Peyer's patch (tissue), 4 donors: ENCODE measurements at regions not wholly inside any gene's neighbourhood (a gene's known extent, or its start where the extent isn't known, plus 50 kb on each side); places are given as distances from the start of the nearest gene placed in this dataset.

Experiments used
- POLR2A ChIP-seq, 2 donors: fragments of 450-650 bp; IDR thresholded peaks; one replicate each; pipeline ENCODE4 v1.5.1; 2017; ENCODE audit warnings: antibody characterized with exemption in 2 of 2, mild to moderate bottlenecking in 2 of 2, moderate library complexity in 2 of 2
- TF ChIP-seq, protein P1 (sequence below), 6 experiments: fragments of 450-650 bp in 4 of 6; fragments of 200-600 bp in 2 of 6; sonication (generic) in 1 of 6; IDR thresholded peaks; one replicate each; pipeline ENCODE4 v1.5.1; 2017 to 2019; ENCODE audit warnings: antibody characterized with exemption in 6 of 6, mild to moderate bottlenecking in 3 of 6, moderate library complexity in 1 of 6

GRCh38 chr10:128993911-128994538, 473.0 kb upstream of the MGMT start:
- TF ChIP-seq, protein P1, sequence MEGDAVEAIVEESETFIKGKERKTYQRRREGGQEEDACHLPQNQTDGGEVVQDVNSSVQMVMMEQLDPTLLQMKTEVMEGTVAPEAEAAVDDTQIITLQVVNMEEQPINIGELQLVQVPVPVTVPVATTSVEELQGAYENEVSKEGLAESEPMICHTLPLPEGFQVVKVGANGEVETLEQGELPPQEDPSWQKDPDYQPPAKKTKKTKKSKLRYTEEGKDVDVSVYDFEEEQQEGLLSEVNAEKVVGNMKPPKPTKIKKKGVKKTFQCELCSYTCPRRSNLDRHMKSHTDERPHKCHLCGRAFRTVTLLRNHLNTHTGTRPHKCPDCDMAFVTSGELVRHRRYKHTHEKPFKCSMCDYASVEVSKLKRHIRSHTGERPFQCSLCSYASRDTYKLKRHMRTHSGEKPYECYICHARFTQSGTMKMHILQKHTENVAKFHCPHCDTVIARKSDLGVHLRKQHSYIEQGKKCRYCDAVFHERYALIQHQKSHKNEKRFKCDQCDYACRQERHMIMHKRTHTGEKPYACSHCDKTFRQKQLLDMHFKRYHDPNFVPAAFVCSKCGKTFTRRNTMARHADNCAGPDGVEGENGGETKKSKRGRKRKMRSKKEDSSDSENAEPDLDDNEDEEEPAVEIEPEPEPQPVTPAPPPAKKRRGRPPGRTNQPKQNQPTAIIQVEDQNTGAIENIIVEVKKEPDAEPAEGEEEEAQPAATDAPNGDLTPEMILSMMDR (IDR thresholded peaks at IDR 0.05), result no peak
- no peak for TF ChIP-seq POLR2A (IDR thresholded peaks at IDR 0.05)
